ENCODE measurements at regions not wholly inside any gene's neighbourhood (a gene's known extent, or its start where the extent isn't known, plus 50 kb on each side); places are given as distances from the start of the nearest gene placed in this dataset.

DNA sequence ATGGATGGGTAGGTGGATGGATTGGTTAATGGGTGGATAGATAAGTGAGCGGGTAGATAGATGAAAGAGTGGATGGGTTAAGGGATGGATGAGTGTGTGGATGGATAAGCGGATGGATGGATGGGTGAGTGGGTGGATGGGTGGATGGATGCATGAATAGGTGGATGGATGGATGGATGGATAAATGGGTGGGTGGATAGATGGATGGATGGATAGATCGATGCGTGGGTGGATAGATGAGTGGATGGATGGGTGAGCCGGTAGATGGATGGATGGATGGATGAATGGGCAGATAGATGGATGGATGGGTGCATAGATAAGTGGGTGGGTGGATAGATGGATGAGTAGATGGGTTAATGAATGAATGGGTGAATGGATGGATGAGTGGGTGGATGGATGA is 90.9 kb downstream of the CPZ start:
- TF ChIP-seq, protein P1, sequence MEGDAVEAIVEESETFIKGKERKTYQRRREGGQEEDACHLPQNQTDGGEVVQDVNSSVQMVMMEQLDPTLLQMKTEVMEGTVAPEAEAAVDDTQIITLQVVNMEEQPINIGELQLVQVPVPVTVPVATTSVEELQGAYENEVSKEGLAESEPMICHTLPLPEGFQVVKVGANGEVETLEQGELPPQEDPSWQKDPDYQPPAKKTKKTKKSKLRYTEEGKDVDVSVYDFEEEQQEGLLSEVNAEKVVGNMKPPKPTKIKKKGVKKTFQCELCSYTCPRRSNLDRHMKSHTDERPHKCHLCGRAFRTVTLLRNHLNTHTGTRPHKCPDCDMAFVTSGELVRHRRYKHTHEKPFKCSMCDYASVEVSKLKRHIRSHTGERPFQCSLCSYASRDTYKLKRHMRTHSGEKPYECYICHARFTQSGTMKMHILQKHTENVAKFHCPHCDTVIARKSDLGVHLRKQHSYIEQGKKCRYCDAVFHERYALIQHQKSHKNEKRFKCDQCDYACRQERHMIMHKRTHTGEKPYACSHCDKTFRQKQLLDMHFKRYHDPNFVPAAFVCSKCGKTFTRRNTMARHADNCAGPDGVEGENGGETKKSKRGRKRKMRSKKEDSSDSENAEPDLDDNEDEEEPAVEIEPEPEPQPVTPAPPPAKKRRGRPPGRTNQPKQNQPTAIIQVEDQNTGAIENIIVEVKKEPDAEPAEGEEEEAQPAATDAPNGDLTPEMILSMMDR (IDR thresholded peaks at IDR 0.05; ENCODE audit: extremely low read depth, insufficient read depth, missing control alignments), result no peak
- in situ Hi-C loops (cut with MboI; ENCODE audit: low pct_unique_long_range_greater_than_20kb, low sequenced_read_pairs, unreplicated experiment), result no loop called here
- DNase-seq (ENCODE audit: low spot score), result no peak

DNA sequence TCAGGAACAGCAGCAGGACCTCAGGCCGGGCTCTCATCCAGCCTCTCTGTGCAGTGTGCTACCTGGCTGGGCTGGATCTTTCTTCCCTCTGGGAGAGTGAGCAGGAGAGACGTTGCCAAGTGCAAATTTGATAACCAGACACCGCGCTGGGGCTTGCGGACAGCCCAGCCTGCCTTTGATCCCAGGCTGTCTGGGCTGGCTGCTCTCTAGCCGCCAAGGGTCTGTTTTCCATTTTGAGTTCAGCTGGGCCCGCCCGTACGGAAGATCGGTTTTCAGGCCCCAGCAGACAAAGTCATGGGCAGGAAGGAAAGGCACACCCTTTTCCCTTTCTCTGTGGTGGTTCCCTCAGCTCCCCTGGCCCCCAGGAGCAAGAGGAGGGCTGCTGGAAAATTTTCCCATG is 90.2 kb downstream of the CPZ start:
- DNase-seq (ENCODE audit: low spot score), result no peak
- in situ Hi-C loops (cut with MboI; ENCODE audit: low pct_unique_long_range_greater_than_20kb, low sequenced_read_pairs, unreplicated experiment), result no loop called here
- TF ChIP-seq, protein P1 (IDR thresholded peaks at IDR 0.05; ENCODE audit: extremely low read depth, insufficient read depth, missing control alignments), result no peak

DNA sequence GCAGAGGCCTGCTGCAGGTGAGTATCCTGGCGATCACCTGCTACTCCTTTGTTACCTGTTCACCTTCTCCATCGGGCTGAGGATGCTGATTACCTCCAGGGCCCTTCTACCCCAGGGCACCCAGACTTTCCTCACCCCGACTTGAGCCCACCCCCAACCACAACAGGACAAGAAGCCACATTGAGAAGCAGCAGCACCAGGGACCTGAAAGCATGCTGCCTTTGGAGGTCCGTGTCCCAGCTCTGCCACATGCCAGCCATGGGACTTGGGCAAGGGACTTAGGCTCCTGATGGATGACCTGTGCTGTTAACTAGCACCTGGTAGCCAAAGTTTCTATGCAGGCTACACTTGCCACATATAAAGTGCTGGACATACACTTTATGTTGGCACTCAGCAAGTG is 89.7 kb downstream of the CPZ start:
- no peak for DNase-seq (ENCODE audit: low spot score)
- TF ChIP-seq, protein P1 (IDR thresholded peaks at IDR 0.05; ENCODE audit: extremely low read depth, insufficient read depth, missing control alignments), result no peak
- in situ Hi-C loops (cut with MboI; ENCODE audit: low pct_unique_long_range_greater_than_20kb, low sequenced_read_pairs, unreplicated experiment), result no loop called here

DNA sequence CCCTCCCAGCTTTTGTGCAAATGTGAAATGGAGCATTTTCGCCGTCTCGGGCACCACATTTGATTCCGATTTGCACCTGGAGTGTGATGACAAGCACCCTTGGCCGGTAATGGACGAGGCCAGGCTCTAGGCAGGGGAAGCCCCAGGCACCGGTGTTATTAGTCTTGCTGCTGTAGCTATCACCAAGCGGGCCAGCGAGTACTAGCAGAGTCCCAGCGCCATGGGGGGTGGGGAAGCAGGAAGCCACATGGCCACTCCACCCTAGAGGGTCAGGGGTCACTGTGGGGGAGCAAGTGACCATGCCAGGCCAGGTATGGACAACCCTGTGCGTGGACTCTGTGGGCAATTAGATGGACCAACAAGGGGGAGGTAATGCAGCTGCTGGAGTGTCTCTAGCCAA is 88.8 kb downstream of the CPZ start:
- in situ Hi-C loops (cut with MboI; ENCODE audit: low pct_unique_long_range_greater_than_20kb, low sequenced_read_pairs, unreplicated experiment), result no loop called here
- DNase-seq (ENCODE audit: low spot score), result no peak
- TF ChIP-seq, protein P1 (IDR thresholded peaks at IDR 0.05; ENCODE audit: extremely low read depth, insufficient read depth, missing control alignments), result no peak

DNA sequence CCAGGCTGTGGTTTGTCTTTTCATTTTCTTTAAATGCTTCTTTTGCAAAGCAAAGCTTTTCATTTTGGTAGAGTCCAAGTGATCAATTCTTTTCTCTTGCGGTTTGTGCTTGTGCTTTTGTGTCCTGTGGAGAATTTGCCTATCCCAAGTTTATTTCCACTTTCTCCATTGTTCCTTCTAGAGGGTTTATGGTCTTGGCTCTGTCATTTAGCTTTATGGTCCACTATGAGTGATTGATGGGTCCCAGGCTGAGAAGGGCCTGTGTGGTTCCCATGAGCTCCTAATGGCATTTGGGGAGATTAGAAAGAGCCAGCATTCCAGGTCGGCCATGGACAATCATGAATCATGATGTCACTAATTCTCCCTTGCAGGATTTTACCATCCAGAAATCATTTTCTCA is 86.5 kb downstream of the CPZ start:
- no peak for DNase-seq (ENCODE audit: low spot score)
- TF ChIP-seq, protein P1 (IDR thresholded peaks at IDR 0.05; ENCODE audit: extremely low read depth, insufficient read depth, missing control alignments), result no peak
- in situ Hi-C loops (cut with MboI; ENCODE audit: low pct_unique_long_range_greater_than_20kb, low sequenced_read_pairs, unreplicated experiment), result no loop called here

DNA sequence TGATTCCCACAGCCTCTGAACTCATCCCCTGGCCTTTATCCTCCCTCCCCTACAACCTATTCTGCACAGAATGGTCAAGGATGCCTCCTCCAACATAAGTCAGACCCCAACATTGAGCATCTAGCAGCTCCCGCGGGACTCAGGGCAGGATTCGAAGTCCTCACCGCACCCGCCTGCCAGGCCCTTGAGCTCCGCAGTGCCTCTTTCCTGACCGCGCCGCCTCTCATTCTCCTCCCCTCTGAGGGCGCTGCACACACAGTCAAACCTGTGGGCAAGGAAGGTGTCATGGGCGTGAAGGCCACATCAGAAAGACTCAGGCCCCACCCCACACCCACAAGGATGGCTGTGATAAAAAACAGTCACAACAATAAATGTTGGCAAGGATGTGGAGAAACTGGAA is 84.1 kb downstream of the CPZ start:
- TF ChIP-seq, protein P1 (IDR thresholded peaks at IDR 0.05; ENCODE audit: extremely low read depth, insufficient read depth, missing control alignments), result no peak
- in situ Hi-C loops (cut with MboI; ENCODE audit: low pct_unique_long_range_greater_than_20kb, low sequenced_read_pairs, unreplicated experiment), result no loop called here
- DNase-seq (ENCODE audit: low spot score), result no peak

DNA sequence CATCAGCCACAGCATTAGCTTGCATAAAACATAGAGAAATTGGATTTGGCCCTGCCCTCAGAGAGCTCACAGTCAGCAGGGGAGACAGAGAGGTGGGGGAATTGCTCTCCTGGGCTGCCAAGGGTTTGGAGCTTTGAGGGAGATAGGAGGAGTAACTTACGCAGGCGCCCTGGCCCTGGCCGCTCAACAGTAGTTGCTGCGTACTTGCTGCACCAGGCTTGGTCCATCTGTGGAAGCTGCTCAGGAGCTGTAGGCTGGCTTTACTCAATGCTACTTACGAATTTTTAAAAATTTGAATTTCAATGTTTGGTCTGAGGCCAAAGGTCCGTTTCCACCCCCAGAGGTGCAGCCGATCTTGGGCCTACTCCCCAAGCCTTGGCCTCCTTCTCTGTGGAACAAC is 83.3 kb downstream of the CPZ start:
- no peak for DNase-seq (ENCODE audit: low spot score)
- TF ChIP-seq, protein P1 (IDR thresholded peaks at IDR 0.05; ENCODE audit: extremely low read depth, insufficient read depth, missing control alignments), result no peak
- in situ Hi-C loops (cut with MboI; ENCODE audit: low pct_unique_long_range_greater_than_20kb, low sequenced_read_pairs, unreplicated experiment), result no loop called here

All from GM13977 (cell line).